Glomerular endothelial cell (primary cell): ENCODE measurements at regions not wholly inside any gene's neighbourhood (a gene's known extent, or its start where the extent isn't known, plus 50 kb on each side); places are given as distances from the start of the nearest gene placed in this dataset.

ENCODE experiments used
- DNase-seq: peaks from one replicate; pipeline ENCODE4 v3.0.0-alpha.2; 2011; ENCODE audit warnings: low read depth, low spot score; ENCODE audit errors: extremely low read depth

DNA sequence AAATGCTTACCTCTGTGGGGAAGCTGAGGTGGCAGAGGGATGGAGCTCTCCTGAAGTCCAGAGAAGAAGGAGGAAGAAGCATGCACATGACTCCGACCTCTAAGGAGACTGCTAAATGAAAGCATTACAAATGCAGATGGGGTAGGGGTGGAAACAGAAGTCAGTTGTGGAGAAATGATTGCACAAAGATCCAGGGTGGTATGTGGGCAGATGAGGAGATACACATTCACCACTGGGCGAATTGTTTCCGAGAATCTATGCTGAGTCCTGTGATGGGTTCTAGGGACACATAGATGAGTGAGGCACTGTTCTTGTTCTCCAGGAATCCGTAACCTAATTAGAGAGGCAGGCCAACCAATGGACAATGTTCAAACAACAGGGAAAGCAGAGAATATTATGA, 188.9 kb upstream of the ZBED5 start:
- DNase-seq = no peak

DNA sequence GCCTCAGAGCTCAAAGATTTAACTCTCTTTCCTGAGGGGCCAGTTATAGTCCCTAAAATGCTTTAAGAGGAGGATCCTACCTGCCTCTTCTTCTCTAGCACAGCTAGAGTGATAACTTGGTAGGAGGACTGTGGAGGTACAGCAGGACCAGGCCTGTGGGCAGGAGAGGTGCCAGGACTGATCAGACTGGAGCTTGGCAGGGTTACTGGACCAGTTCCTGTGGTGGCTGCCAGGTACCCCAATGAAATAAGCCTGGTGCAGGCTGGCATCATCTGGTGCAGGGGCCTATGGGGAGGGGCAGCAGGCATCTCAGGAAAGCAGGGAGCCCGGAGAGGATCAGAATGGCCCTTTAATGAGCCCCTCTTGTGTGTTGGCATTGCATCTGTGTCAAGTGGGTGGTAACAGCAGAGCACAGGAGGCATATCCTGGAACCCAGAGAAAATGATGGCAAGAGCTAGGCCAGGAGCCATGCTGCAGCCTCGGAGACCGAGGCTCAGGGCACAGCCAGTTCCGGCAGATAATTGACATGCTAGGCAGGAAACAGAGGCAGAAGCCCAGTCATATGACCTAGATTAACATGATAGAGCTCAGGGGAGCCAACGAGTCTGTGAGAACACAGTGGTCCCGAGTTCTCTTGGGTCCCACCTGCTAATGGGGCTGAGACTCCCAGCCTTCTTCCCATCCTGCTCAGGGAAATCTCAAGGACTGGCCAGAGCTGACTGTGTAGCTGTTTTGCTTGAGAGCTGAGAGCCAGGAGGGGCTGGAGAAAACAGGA, 187.5 kb upstream of the ZBED5 start:
- no peak for DNase-seq

DNA sequence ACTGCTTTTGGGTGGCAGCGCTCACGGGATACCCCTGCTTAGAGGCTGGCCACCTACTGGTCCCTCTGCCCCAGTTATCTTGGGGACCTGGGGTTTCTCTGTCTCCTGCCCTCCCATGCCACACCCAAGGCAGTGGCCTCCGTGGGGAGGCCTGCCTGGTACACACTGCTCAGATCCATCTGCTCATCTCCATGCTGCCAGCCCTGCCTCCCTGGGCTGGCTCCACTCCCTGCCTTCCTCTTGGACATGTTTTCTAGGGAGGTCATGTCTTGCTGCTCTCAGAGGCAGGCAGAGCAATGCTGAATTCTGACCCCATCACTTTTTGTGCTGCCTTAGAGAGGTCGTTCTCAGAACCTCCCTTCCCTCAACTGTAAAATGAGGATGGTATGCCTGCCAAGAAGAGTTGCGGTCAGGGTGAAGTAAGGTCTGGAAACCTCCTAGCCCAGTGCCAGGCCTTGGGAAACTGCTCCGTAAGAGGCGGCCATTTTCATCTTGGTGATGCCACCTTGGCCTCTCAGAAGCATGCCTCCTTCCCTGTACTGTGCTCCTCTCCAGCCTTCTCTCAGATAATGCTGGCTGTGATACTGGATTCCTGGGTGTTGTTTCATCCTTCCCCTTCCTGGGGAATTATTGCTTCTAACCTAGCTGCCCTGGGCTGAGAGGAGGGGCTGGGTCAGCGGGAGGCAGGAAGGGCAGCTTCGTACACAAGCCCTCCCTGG, 186.4 kb upstream of the ZBED5 start:
- DNase-seq = no peak

DNA sequence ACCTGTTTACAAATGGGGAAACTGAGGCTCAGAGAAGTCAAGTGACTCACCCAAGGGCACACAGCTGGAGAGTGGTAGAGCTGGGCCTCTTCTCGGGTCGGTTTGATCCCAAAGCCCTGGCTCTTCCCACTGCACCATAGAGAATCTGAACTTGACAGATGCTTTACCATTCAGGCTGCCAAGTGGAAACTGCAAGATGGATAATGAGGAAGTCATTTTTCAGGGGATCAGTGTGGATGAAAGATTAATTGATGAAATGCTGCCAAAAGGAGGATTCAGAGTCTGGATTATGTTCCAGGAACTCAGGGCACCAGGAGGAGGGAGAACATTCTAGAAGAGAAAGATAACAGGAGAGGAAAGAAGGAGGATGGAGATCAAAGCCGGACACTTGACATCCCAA, 185.9 kb upstream of the ZBED5 start:
- DNase-seq = no peak

DNA sequence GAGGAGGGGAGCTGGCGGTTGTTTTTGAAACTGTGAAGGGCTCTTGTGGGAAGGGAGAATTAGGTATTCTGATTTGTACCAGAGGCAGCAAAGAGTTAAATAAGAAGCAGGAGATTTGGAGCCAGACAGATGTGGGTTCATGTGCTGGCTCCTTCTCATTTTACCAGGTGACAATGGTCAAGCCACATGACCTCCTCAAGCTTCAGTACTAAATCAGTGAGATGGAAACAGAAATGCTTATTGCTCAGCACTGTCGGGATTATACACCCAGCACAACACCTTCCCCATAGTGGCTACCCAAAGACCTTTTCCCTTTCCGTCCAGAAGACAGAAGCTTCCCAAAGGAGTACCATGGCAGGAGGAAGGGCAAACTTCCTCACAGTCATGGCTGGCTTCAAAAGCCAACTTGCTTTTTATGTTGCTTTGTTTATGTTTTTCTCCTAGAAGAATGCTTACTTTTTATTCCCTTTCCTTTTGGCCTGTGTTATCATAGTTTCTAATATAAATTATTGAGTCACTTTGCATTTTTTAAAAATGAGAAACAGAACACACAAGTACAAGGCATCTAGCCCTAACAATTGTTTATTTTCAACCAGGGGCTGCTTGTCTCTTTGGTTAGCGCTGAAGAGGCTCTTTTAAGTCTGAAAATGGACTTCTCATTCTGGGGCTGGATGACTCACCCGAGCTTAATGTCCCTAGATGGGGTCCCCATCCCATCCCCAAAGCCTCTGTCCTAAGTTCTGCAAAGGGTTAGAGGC, 181.5 kb upstream of the ZBED5 start:
- DNase-seq = no peak

DNA sequence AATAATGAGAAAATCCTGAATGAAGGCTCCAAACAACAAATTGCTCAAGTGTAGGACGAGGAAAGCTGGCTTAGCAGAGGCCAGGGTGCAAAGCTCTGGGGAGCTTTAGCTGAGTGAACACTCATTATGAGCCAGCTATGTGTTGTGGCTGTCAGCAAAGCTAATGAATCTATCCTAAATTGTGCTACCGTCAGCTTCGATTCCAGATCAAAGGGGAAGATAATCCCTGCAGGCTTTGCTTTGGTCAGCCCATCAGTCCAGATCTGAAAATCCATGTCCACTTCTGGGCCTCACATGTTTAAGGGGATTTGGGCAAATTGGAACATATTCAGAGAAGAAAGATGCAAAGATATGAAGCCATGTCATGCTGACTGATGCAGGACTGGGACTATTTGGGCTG, 180.9 kb upstream of the ZBED5 start:
- DNase-seq = no peak

DNA sequence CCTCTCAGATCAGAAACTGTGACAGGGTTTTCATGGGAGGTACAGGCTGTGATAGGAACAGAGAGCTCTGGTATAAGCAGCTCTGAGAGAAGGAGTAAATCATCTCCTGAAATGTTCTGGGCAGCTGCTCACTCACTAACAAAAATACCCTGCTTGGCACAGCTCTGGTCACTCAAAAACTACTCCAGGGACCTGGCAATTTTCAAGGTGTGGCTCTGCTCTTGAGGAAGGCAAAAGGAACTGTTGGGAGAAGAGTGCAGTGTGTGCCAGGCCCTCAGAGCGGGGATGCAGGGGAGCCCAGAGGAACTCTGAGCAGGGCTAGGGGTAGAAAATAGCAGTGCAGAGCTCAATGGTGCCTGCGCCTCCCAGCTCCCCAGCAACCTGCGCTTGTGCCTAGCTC, 180.5 kb upstream of the ZBED5 start:
- DNase-seq = no peak

DNA sequence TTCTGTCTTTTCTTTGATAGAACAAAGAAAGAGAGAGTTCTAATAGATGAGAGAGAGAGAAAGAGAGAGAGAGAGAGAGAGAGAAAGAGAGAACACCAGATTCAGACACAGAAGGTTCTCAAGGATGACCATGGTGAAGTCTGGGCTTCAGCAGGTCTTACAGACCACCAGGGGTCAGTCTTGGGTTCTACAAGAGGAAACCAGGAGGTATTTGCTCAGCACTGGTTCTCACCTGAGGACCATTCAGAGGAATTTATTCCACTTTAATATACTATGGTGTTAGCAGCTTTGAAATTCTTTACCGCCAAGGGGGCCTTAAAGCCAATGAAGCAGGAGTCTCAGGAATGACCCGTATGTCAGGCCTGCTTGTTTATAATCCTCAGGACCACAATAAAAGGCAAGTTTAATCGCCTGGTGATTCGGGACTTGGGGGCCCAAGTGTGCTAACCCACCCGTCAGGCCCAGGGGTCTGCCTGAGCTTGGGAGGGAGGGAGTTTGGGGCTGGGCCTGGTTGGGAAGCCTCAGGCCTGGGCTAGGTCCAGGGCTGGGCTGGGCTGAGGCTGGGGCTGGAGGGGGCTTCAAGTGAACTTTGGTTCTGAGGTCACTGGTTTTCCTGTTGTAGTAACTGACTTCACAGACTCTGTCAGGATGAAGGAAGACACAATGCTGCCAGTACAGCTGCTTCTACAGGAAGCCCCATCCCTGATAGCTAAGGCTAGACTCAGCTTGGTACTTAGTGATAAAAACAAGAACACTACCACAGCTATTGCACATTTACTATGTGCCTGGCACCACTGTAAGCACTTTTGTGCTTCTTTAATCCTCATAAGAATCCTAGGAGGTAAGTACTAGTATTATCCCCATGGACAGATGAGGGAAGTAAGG, 179.2 kb upstream of the ZBED5 start:
- no peak for DNase-seq

DNA sequence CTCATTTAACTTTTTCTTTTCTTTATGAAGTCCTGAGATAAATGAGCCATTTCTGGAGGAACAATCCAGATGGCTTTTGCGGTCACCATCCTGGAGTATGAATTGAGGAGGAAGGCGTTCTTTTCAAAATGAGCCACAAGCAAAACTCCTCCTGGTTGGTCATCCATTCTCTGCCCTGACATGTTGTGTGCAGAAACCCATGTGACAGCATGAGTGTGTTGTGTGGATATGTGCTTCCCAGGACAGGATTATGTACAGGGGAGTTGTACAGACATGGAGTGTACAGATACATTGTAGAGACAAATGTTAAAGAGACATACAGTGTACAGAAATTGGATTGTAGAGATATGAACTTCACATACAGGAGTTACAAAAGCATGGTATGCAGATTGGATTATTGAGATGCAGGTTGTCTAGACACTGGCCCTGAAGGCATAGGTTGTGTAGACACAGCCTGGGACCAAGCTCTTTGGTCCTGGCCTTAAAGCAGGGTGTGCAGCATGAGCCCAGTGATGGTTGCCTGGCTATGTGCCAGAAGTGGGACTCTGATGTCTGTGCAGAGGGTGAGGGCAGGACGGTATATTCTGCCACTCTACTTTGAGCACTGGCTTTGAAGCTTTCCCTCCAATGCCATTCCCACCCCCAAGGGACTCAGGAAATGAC, 178.5 kb upstream of the ZBED5 start:
- no peak for DNase-seq

DNA sequence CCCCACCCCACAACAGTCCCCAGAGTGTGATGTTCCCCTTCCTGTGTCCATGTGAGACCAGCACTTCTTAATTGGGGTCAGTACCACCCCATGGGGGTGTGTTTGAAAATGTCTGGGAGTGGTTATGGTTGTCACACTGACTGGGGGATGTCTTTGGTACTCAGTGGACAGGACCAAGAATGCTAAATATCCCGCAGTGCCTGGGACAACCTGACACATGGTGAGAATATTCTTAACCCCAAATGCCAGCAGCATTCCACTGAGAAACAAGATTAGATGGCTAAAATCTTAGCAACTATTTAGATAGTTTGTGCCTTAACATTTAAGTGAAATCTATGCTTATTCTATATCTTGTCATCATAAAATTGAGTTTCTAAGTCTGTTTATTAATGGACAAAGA, 177.5 kb upstream of the ZBED5 start:
- no peak for DNase-seq

DNA sequence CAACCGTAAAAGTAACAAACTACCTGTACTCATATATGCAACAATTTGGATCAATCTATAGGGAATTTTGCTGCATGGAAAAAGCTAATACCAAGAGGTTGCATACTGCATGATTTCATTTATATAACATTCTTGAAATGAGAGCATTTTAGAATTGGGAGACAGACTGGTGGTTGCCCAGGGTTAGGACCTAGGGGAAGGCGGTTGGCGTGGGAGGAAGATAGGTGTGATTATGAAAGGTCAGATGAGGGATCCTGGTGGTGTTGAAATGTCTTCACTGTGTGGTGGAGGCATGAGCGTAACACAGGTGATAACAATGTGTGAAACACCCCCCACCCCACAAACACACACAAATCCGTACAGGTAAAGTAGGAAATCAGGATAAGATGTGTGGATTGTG, 176.6 kb upstream of the ZBED5 start:
- DNase-seq = no peak

DNA sequence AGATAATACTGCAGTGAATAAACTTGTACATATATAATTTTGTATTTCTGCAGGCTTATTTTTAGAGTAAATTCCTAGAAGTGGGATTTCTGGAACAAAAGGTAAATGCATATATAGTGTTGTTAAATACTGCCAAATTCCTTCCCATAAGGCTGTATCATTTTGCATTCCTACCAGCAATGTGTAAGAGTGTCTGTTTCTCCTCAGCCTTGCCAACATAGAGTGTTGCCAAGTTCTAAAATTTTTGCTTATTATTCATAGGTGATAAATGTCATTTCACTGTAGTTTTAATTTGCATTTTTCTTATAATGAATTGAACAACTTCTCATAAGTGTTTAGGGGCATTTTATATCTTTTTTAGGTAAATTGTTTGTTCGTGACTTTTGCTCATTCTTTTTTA, 174.2 kb upstream of the ZBED5 start:
- DNase-seq = no peak

DNA sequence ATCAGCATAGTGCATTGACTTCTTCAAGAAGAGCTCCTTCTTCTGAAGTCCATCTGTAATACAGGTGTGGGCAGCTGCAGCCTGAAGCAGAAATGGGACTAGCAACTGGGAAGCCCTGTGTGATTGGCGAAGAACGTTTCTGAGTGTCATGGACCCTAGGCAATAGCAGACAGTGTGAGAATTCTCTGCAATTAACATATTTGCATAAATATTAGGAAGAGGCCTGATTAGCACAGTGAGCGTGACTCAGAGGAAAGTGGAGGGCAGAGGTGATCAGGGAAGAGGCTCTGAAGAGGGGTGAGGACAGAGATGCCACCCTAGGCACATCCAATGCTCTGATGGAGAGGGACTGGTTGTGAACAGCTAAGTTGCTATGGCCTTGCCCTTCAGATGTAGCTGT, 171.2 kb upstream of the ZBED5 start:
- no peak for DNase-seq

DNA sequence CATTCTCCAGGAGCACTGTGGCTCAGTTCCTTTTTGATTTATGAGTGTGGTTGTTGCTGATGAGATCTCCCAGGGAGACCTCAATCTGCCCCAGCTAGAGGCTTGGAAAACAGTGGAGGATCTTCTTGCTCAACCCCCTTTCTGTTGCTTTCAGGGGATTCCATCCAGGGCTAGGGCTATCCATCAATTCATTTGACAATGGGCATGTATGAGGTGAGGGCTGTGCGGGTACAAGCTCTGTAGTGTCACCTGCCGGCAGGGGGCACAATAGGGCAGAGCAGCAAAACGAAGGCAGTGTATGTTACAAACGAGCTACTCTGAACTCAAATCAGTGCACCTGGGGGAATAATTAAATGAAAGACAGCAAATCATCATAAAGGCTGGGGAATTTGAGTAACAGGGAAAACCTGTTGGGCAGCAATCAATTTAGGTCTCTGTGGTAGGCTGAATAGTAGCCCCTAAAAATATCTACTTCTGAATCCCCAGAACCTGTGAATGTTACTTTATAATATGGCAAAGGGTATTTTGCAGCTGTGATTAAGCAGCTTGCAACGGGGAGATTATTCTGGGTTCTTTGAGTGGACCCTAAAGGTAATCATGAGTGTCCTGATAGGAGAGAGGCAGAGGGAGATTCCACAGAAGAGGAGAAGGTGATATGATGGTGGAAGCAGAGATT, 170.3 kb upstream of the ZBED5 start:
- DNase-seq = no peak

DNA sequence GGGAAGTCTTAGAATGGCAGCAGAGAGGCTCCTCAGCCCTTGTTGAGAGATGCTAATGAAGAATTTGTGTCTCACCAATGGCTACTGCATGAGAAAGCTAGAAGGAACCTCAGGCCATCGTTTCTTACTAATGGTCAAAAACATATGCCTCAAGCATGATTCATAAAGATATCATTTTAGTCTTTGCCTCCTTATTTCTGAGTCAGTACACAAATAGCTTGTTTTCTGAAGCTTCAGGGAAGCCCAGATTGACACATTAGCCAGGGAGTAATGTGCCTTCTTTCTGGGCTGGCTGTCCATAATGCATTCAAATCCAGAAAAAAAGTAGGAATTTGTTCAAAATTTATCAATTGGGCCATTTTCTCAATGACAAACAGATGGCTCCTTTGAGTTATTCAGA, 169.4 kb upstream of the ZBED5 start:
- no peak for DNase-seq

DNA sequence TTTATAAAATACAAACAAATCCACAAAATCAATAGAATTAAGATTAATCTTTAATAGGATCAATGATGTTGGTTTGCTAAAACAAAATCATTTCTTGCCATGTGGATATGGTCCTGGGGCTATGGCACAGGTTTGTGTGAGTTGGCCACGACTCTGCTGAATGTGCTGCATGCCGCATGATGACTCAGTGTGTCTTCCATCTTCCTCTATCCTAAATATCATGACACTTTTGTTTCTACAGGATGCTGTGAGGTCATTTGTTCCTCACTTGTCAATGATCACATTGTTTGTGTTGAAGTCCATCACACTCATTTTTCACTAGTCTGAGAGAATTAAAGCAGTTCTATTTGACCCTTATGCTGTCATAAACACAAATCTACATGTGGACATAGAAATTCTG, 167.2 kb upstream of the ZBED5 start:
- DNase-seq = no peak

DNA sequence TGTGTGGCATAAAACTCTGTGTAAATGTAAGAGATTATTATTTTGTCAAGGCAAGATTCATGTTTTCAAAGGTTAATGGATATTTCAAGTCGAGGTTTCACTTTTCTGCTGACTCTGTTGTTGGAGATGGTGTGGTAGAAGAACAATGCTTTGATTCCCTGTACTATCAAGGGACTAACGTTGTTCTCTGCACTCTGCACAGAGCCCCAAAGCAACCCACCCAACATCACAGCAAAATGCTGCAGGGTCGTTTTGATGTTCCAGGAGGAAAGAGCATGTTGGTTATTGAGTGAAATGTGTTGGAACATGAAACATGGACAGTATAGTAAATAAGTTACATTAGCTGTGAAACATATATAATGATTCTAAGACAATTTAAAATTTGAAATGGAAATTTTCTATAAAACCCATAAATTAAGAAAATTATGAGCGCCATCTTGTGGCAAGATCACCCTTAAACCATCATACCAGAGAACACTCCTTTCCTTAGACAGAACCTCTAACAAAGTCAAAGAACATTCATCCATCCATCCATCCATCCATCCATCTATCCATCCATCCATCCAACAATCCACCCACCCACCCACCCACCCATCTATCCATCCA, 164.4 kb upstream of the ZBED5 start:
- no peak for DNase-seq

DNA sequence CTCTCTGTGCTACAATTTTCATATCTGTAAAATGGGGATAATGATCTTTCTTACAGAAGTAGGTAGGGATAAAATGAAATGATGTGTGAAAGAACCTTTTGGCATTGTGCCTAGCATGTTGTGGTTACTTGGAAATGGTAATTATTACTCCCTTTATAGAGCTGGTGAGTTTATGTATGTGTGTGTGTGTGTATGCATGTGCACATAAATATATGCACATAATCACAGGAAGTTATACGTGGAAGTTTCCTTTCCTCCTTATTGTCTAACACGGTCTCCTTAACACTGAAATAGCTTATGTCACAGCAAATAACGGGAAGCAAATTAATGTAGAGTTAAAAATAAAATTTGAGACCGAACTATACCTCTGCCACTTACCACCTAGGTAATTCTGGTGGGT, 163.7 kb upstream of the ZBED5 start:
- no peak for DNase-seq

DNA sequence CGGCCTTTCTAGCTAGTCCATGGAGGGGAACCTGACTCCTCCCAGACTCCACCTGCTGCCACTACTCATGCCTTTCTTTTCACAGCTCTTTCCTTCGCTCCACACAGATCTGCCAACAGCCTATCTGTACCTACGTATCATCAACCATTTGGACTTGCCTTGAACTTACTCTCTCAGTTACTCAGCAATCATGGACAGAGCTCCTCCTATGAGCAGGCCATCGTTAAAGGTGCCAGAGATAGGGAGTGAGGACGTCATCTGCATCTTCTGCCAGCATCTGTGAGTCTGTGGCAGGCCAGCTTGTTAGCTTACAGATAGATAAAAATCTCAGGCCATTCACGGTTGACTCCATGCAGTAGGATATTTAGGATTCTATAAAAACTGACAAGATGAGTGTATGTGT, 162.9 kb upstream of the ZBED5 start:
- DNase-seq = no peak
